LoVo (cell line): ENCODE measurements at regions not wholly inside any gene's neighbourhood (a gene's known extent, or its start where the extent isn't known, plus 50 kb on each side); places are given as distances from the start of the nearest gene placed in this dataset.

Experiments used
- DNase-seq: peaks from one replicate; pipeline ENCODE4 v3.0.0-alpha.2; 2016; ENCODE audit warnings: low spot score

DNA sequence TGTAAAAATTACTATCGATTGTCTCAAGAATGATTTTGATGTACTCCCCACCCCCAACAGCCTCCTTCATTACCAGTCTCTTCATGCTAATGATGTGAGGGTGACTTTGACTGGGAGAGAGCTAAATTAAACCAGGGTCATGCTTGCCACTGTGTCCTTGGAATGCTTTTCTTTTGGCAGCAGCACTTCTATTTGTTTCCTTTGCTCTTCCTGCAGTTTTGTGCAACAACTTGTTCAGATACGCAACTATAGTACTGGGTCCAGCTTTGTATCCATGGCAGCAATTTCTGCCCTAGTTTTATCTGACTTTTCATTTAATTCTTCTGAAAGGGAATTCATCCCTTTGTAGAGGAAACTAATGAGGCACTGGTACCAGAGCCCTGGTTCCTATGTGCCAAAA is 2792.1 kb downstream of the PCDH9 start:
- no peak for DNase-seq

DNA sequence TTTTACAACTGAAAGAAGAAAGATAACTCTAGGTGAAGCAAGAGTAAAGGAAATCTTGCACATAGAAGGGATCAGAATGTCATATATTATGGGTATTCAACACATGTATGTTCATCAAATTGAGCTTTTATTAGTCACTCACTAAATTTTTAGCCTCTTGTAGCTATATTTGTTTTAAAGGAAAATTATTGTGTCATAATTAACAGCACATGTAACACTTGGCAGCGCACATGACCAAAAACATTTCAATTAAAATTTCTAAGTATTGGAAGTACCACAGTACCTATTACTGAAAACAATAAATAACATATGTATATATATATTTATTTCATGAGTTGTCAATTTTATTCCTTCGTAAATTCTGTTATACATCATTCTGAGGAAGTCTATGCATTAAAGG is 2800.4 kb downstream of the PCDH9 start:
- DNase-seq = no peak

- no peak for DNase-seq
Measured at GRCh38 chr13:64428196-64428595, 2801.9 kb downstream of the PCDH9 start.

GRCh38 chr13:64423467-64423866 is 2806.7 kb downstream of the PCDH9 start:
- DNase-seq = no peak

- no peak for DNase-seq
Measured at GRCh38 chr13:64420181-64420580, 2810.0 kb downstream of the PCDH9 start.

- no peak for DNase-seq
Measured at GRCh38 chr13:64417581-64417980, 2812.6 kb downstream of the PCDH9 start.

DNA sequence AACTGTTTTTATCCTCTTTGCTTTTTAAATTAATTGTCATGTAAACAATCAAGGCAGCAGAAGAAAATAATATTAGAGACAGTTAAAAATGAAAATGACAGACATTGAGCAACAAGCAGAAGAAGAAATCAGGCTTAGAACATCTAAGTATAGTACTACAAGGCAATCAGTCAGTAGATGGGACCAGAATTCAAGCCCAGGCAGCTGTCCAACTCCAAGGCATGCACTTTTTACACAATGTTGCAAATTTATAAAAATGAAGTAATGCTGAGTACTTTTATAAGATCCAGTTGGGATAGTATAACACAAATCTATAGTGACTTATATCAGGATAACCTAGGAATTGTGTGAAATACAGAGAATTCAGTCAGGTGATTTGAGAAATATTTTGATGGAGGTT is 2815.8 kb downstream of the PCDH9 start:
- no peak for DNase-seq

DNA sequence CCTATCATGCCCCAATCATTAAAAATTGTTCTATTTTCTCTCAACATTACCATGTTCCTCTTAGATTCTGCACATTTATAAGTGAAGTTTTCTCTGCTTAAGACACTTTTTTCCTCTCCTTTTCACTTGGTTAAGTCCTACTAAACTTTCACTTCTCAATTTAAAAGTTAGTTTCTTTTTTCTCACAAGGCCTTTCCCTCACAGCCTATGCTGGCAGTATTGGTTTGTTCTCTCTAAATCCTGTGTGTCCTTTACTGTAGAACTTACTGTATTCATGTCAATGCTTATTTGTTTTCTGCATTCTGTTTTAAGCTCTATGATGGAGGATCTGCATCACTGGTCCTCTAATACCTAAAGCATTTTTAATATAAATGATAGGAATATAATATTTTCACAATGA is 2816.6 kb downstream of the PCDH9 start:
- DNase-seq = no peak

- no peak for DNase-seq
Measured at GRCh38 chr13:64410276-64411053, 2819.7 kb downstream of the PCDH9 start.

DNA sequence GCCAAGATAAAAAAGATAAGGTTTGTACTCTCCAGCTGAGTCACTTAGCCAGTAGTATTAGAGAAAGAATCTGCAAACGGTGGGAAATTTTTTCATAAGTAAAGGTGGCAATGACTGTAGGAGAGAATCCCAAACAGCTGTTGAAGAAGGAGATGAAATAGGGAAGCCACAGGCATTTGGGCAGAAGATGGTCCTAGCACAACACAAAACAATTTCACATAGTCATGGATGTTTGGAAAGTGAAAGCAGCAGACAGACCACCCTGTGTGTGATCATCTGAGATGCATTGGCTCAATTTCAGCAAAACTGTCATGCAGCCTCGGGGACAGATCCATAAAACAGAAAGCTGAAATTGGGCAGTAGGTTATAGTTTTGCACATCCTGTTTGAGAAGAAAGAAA is 2832.4 kb downstream of the PCDH9 start:
- no peak for DNase-seq

- DNase-seq = no peak
Measured at GRCh38 chr13:64377606-64378005, 2852.5 kb downstream of the PCDH9 start.

- no peak for DNase-seq
Measured at GRCh38 chr13:64371461-64371860, 2858.7 kb downstream of the PCDH9 start.

- no peak for DNase-seq
Measured at GRCh38 chr13:64371045-64371444, 2859.1 kb downstream of the PCDH9 start.

DNA sequence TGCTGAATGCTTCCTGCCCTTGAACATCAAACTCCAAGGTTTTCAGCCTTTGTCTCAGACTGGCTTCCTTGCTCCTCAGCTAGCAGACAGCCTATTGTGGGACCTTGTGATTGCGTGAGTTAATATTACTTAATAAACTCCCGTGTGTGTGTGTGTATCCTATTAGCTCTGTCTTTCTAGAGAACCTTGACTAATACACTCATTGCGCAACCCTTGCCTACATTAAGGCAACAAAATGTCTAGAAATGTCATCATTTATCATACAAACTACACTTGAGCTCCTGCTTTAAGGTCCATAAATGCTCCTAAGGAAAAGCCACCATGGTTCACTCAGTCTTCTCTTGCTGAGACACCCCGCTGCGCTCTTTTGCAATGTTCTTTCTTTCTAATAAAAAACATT is 2861.0 kb downstream of the PCDH9 start:
- no peak for DNase-seq

DNA sequence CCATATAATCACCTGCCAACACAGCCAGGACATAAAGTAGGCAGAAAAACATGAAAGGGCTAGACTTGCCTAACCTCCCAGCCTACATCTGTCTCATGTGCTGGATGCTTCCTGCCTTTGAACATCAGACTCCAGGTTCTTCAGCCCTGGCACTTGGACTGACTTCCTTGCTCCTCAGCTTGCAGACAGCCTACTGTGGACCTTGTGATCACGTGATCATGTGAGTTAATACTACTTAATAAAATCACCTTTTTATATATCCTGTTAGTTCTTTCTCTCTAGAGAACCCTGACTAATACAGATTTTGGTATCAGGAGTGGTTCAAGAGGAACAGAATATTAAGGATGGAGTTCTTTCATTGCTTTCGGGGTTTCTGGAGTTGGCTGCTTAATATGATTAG is 2867.6 kb downstream of the PCDH9 start:
- no peak for DNase-seq

GRCh38 chr13:64347664-64348063 is 2882.5 kb downstream of the PCDH9 start:
- DNase-seq = no peak

DNA sequence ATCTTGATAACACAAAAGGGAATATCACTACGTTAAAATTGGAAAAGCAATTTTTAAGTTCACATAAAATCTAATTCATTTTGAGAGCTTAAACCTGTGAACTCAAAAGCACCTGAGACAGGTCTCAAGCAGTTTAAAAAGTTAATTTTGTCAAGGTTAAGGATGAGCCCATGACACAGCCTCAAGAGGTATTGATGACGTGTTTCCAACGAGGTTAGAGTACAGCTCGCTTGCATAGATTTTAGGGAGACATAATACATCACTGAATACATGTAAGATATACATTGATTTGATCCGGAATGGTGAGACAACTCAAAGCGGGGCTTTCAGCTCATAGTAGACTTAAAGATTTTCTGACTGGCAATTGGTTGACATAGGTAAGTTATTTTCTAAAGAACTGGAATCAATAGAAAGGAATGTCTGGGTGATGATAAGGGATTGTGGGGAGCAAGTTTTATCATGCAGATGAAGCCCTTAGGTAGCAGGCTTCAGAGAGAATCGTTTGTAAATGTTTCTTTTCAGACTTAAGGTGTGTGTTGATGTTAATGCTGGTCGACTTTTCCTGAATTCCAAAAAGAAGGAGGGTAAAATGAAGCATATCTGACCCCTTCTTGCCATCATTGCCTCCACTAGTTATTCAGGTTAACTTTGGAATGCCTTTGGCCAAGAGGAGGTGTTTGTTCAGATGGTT is 2890.6 kb downstream of the PCDH9 start:
- no peak for DNase-seq

DNA sequence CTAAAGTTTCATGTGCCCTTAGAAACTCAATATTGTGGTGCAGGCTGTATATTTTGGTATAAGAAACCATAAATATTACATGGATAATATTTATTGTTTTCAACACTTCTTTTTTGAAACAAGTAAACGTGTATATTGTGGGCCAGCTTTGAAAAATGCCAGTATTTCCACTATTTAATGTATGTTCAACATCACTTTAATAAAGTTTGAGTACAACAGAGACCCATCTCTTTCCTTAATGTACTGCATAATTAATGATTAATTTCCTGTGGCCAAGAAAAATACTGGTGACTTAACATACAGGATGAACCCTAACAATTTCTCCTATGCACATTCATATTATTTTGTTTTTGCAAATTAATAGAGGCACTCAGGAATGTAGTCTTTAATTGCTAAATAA is 2891.5 kb downstream of the PCDH9 start:
- no peak for DNase-seq

GRCh38 chr13:64333888-64334287 is 2896.2 kb downstream of the PCDH9 start:
- no peak for DNase-seq

GRCh38 chr13:64332048-64332447 is 2898.1 kb downstream of the PCDH9 start:
- no peak for DNase-seq

DNA sequence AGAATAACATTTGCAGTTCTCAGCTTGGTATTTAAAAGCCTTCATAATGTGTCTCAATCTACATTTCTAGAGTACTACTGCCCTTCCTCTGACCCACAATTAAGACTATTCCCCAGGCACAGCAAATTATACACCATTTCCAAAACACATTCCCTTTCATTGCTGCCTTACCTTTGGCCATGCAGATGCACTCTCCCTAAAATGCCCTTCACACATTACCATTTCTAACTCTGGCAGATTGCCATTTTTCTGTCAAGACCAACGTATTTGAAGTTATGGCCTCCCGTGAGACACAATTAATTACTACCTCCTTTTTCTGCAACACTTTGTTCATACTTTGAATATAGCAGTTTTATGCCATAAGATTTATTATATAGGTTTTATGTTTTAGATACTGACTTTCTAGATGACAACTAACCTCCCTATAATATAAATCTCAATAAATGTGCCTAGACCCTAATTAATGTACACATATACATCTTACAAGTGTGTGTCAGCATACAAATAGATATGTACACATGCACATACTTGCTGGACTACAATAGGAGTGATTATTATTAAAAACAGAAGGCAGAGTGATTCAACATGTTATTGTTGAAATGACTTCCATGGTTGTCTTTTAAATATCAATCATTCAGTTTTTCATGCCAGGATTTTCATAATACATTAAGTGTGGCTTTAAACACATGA is 2902.5 kb downstream of the PCDH9 start:
- DNase-seq = no peak

DNA sequence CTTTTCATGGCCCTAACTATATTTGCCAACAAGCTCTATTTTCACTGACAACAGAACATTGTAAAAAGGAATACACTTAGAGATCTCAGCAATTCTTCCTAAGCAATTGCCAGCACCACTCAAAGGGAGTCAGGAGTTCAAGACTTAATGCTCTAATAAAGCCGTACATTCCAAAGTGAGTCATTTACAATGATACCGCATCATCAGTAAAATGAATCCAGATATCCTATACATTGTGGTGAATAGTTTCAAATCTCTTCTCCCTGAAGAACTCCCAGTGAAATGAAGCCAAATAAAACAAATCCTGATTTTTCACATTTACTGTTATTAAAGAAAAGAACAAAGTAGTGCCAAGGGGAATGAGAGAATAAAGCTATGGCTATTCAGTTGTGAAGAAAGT is 2898.7 kb upstream of the PCDH20 start:
- no peak for DNase-seq

DNA sequence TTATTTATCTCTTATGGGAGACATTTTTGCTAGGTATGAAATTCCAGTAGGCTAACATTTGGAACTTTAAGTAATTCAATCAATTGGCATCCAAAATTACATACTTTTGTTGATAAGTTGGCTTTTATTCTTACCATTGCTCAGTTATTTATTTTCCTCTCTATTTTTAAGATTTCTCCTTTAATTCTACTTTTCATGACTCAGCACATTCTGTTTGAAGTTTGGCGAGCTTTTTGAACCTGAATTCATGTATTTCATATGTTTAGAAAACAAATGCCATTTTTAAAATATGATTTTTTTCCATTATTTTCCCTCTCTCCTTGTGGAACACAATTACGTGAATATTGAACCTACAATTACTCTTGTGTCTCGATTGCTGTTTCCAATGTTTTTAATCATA is 2896.3 kb upstream of the PCDH20 start:
- no peak for DNase-seq
